ENCODE measurements at regions not wholly inside any gene's neighbourhood (a gene's known extent, or its start where the extent isn't known, plus 50 kb on each side); places are given as distances from the start of the nearest gene placed in this dataset.

GRCh38 chr19:24000656-24001055 lies 86.0 kb downstream of the ZNF726 start:
- no peak for TF ChIP-seq YY1 (IDR thresholded peaks at IDR 0.05; ENCODE audit: low read depth)
- no peak for TF ChIP-seq FOXM1 (IDR thresholded peaks at IDR 0.05; ENCODE audit: borderline replicate concordance, low read depth)
- no peak for TF ChIP-seq ZBTB7A (IDR thresholded peaks at IDR 0.05; ENCODE audit: low read depth)
- TF ChIP-seq CREB1 (IDR thresholded peaks at IDR 0.05; ENCODE audit: low read depth), result no peak
- no peak for TF ChIP-seq USF1 (IDR thresholded peaks at IDR 0.05)
- TF ChIP-seq NFIC (IDR thresholded peaks at IDR 0.05), result no peak
- no peak for TF ChIP-seq MAX (IDR thresholded peaks at IDR 0.05)
- TF ChIP-seq RAD21 (IDR thresholded peaks at IDR 0.05; ENCODE audit: low read depth), result no peak
- TF ChIP-seq TCF12 (IDR thresholded peaks at IDR 0.05; ENCODE audit: low read depth), result no peak

- no peak for TF ChIP-seq USF1 (IDR thresholded peaks at IDR 0.05)
- no peak for TF ChIP-seq CEBPB (IDR thresholded peaks at IDR 0.05)
- no peak for TF ChIP-seq FOXM1 (IDR thresholded peaks at IDR 0.05; ENCODE audit: borderline replicate concordance, low read depth)
- TF ChIP-seq CREB1 (IDR thresholded peaks at IDR 0.05; ENCODE audit: low read depth), result no peak
Observed at GRCh38 chr19:24002256-24002945, 84.6 kb upstream of the ZNF254 start.

- TF ChIP-seq TCF12 (IDR thresholded peaks at IDR 0.05; ENCODE audit: low read depth) (no peak), NFIC (IDR thresholded peaks at IDR 0.05) (no peak), CREB1 (IDR thresholded peaks at IDR 0.05; ENCODE audit: low read depth) (no peak), TEAD4 (IDR thresholded peaks at IDR 0.05) (no peak), REST (IDR thresholded peaks at IDR 0.05; ENCODE audit: low read depth) (no peak), MAX (IDR thresholded peaks at IDR 0.05) (no peak), YY1 (IDR thresholded peaks at IDR 0.05; ENCODE audit: low read depth) (no peak), EP300 (IDR thresholded peaks at IDR 0.05; ENCODE audit: borderline replicate concordance) (no peak), USF1 (IDR thresholded peaks at IDR 0.05) (no peak), FOXM1 (IDR thresholded peaks at IDR 0.05; ENCODE audit: borderline replicate concordance, low read depth) (no peak), CEBPB (IDR thresholded peaks at IDR 0.05) (no peak), TAF1 (IDR thresholded peaks at IDR 0.05; ENCODE audit: low read depth) (no peak), ZBTB7A (IDR thresholded peaks at IDR 0.05; ENCODE audit: low read depth) (no peak), RAD21 (IDR thresholded peaks at IDR 0.05; ENCODE audit: low read depth) (no peak), EGR1 (IDR thresholded peaks at IDR 0.05) (no peak)
Observed at GRCh38 chr19:24003537-24003936, 83.5 kb upstream of the ZNF254 start.

GRCh38 chr19:24004166-24004565 lies 82.8 kb upstream of the ZNF254 start:
- TF ChIP-seq ZBTB7A (IDR thresholded peaks at IDR 0.05; ENCODE audit: low read depth) (no peak), TAF1 (IDR thresholded peaks at IDR 0.05; ENCODE audit: low read depth) (no peak), NFIC (IDR thresholded peaks at IDR 0.05) (no peak), CEBPB (IDR thresholded peaks at IDR 0.05) (no peak), MAX (IDR thresholded peaks at IDR 0.05) (no peak), EP300 (IDR thresholded peaks at IDR 0.05; ENCODE audit: borderline replicate concordance) (no peak), RAD21 (IDR thresholded peaks at IDR 0.05; ENCODE audit: low read depth) (no peak), TCF12 (IDR thresholded peaks at IDR 0.05; ENCODE audit: low read depth) (no peak), USF1 (IDR thresholded peaks at IDR 0.05) (no peak), CREB1 (IDR thresholded peaks at IDR 0.05; ENCODE audit: low read depth) (no peak), YY1 (IDR thresholded peaks at IDR 0.05; ENCODE audit: low read depth) (no peak)

GRCh38 chr19:24029941-24030636 lies 56.9 kb upstream of the ZNF254 start:
- TF ChIP-seq ZBTB7A (IDR thresholded peaks at IDR 0.05; ENCODE audit: low read depth) (no peak), TCF12 (IDR thresholded peaks at IDR 0.05; ENCODE audit: low read depth) (no peak), RAD21 (IDR thresholded peaks at IDR 0.05; ENCODE audit: low read depth) (no peak), EGR1 (IDR thresholded peaks at IDR 0.05) (no peak), YY1 (IDR thresholded peaks at IDR 0.05; ENCODE audit: low read depth) (no peak), TEAD4 (IDR thresholded peaks at IDR 0.05) (no peak), CREB1 (IDR thresholded peaks at IDR 0.05; ENCODE audit: low read depth) (no peak), FOXM1 (IDR thresholded peaks at IDR 0.05; ENCODE audit: borderline replicate concordance, low read depth) (no peak)

GRCh38 chr19:24032651-24033050 lies 54.3 kb upstream of the ZNF254 start:
- TF ChIP-seq TCF12 (IDR thresholded peaks at IDR 0.05; ENCODE audit: low read depth) (no peak), EGR1 (IDR thresholded peaks at IDR 0.05) (no peak), CREB1 (IDR thresholded peaks at IDR 0.05; ENCODE audit: low read depth) (no peak), TAF1 (IDR thresholded peaks at IDR 0.05; ENCODE audit: low read depth) (no peak), MAX (IDR thresholded peaks at IDR 0.05) (no peak), REST (IDR thresholded peaks at IDR 0.05; ENCODE audit: low read depth) (no peak), ZBTB7A (IDR thresholded peaks at IDR 0.05; ENCODE audit: low read depth) (no peak), CEBPB (IDR thresholded peaks at IDR 0.05) (no peak), NFIC (IDR thresholded peaks at IDR 0.05) (no peak), TEAD4 (IDR thresholded peaks at IDR 0.05) (no peak), YY1 (IDR thresholded peaks at IDR 0.05; ENCODE audit: low read depth) (no peak), FOXM1 (IDR thresholded peaks at IDR 0.05; ENCODE audit: borderline replicate concordance, low read depth) (no peak)

All from Ishikawa (cell line).